ENCODE measurements at regions not wholly inside any gene's neighbourhood (a gene's known extent, or its start where the extent isn't known, plus 50 kb on each side); places are given as distances from the start of the nearest gene placed in this dataset.

DNA sequence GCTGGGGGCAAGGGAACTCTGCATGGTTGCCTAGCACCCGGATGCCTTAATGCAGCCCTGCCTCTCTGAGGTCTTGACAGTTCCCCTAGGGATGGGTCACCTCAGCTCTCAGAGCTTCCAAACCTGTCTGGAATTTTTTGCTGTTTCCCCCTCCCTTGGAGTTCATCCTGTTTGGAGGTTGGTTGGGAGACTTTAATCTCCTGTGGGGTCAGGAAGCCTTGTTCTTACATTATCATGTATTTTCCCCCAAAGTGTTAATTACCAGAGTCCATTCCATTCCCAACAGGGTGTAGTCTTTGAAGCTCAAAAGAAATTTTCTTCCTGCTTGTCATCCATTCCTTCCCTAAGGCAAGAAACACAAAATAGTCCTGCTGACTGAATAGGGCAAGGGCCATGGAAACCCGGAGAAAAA lies 150.3 kb upstream of the SPRY4 start:
- no peak for DNase-seq (ENCODE audit: low read depth, low spot score)

DNA sequence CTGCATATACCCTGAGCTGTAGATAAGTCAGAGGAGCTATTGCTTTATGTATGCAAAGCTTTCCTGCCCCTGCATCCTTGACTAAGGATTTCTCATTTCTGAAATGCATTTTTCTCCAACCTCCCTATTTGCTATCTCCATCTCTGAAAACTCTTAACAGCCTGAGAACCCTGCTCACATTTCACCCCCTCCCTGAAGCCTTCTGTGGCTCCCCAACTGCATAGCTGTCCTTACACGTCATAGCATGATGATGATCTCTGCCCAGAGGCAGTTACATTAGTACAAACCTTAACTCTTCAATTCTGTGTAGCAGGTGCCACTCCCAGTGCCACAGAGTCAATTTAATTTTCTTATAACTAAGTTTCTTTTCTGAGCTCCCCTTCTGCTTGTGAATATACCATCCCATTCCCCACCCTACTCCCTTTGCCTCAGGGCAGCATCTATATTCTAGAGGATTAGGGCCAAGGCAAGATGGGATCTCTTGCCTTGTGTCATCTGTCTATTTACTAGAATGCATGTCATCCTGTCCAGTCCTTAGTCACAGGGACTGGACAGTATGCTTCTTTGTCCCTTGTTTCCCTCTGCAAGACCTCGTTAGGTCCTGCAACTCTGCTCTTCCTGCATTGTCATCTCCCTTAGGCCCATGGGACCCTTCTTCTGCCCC lies 149.7 kb upstream of the SPRY4 start:
- DNase-seq (ENCODE audit: low read depth, low spot score) = no peak

DNA sequence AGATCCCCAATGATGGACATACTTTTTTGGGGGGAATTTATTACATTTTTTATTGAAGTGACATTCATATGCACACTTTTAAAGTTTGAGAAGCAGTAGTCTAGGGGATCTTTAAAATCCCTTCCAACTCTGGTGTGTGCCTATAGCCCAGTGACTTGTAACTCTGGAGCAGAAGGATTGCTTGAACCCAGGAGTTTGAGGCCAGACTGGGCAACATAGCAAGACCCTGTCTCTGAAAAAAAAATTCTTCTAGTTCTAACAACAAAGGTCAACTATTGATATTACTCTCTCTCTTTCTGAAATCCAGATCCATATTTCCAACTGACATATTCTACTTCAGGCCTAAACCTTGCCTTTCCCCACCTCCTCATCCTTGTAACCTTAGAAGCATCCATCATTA lies 148.2 kb upstream of the SPRY4 start:
- DNase-seq (ENCODE audit: low read depth, low spot score) = no peak

DNA sequence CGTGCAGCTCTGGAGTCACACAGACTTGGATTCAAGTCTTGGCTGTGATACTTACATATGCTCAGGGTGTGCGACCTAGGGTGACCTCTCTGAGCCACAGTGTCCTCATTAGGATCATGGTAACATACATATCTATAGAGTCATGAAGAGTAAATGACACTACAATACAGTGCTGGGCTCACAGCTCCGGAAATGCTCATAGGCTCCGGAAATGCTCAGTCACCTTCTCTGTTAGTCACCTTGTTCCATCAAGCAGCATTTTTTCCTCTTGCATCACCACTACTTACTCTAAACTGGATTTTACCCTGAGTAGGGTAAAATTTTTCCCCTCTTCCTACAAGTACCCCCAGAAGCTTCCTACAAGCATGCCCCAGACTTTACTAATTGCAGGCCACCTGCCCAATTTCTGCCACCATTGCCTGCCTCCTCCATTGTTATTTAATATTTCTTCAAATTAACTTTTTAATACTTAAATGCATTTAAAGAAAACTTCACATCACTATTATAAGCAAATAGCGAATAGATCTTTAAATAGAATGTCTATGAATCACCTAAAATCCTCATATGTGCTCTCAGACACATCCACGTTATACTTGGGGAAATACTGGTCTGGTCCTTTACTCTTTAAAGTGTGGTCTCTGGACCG lies 147.6 kb upstream of the SPRY4 start:
- peak; percentile 66 for DNase-seq (ENCODE audit: low read depth, low spot score)

DNA sequence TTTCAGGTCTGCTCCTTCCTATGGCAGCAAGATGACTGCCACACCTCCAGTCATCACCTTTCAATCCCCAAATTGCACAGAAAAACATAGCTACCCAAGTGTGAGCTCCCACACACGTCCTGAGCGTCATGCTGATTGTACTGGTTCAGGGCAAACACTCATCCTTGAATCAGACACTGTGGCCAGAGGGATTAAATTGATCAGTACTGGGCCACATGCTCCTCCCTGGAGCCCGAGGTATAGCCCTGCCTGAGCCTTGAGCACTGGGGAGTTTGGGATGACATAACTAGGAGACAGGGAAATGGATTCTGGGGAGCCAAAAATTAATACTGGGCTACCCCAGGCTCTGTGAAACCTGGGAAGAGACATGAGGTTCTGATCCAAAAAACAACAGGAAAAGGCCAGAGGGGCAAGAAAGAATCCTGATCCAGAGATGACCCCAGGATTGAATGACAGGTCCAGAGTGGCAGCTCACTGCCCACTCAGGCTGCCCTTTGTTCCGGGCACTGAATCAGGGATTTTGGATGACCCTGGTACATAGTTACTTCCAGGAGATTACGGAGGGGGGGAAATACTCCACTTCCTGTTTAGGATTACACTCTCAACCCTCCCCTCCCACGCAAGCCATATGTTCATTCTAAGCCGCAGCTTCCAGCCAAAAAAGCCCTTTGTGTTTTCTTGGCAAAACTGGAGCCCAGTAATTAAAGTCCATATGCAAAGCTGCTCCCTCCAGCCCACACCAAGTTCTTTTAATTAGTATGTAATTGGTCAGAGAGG lies 141.6 kb upstream of the SPRY4 start:
- DNase-seq (ENCODE audit: low read depth, low spot score) = no peak

GRCh38 chr5:142465476-142465875 lies 140.7 kb upstream of the SPRY4 start:
- DNase-seq (ENCODE audit: low read depth, low spot score) = no peak

- DNase-seq (ENCODE audit: low read depth, low spot score) = no peak
These were observed 139.1 kb upstream of the SPRY4 start for GRCh38 chr5:142463904-142464303.

DNA sequence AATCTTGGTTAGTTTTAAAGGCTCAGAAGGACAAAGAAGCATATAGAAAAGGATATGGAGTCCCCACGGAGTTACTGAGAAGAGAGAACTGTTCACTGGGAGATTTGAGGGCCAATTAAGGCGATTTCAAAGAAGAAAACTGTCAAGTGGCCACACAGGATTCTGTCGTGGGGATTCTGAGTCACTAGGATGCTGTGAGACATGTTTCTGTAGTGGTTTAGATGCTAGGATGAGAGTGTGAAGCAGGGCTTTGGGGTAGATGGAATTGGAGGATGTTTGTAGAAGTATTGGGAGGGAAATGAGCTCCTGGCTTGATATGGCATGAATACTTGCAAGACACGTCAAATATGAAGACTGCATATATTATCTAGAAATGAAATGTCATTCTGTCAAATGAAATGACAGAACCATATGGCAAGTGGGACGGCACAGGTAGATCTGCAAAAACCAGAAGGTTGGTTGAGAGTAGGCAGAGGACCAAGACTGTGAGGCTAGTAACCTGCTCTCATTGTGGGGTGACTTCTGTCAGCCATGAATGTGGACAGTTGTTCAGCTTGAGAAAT lies 136.3 kb upstream of the SPRY4 start:
- DNase-seq (ENCODE audit: low read depth, low spot score) = peak; percentile 36

- no peak for DNase-seq (ENCODE audit: low read depth, low spot score)
These were observed 134.4 kb upstream of the SPRY4 start for GRCh38 chr5:142459209-142459608.

DNA sequence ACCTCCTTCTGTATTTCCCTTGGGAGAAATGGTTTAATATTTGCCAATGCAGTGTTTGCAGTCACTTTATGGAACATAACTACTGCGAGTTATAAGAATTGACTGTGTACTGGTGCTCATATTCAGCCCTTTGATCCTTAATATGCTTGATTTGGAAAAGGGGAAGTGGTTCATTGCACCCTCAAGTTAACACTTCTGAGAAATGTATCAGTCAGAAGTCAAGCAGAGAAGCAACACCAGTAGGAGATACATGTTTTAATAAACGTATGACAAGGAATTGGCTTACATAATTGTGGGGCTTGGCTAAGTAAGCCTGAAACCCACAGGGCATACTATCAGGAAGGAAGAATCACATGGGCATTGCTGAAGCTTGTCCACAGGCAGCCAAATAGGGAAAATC lies 131.0 kb upstream of the SPRY4 start:
- DNase-seq (ENCODE audit: low read depth, low spot score) = no peak

DNA sequence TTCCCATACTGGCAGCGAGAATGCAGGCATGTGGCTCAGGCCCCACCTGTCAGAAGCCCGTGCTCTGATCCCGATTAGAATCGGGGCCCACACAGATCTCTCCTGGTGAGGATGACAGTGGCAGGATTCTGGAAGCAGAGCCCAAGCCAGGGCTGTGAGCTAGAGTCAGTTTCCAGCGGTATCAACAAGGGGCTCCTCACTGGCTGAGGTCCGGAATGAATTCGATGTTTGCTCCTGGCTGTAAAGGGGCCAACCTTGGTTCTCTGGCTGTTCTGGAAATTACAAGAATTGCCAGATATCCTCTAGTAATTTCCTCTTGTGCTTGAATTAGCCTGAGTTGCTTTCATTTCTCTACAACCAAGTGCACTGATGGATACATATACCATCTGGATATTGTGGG lies 129.1 kb upstream of the SPRY4 start:
- no peak for DNase-seq (ENCODE audit: low read depth, low spot score)

DNA sequence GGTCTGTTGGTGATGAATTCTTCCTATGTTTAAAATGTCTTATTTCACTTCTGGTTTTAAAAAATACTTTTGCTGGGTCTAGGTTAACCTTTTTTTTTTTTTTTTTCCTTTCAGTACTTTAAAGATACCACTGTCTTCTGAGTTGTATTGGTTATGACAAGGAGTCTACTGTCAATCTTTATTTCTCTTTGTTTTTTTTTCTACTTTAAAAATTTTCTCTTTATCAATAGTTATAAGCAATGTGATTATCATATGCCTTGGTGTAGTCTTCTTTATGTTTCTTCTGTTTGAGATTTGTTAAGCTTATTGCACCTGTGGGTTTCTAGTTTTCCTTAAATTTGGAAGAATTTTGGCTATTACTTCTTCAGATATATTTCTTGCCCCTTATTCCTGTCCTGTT lies 125.6 kb upstream of the SPRY4 start:
- DNase-seq (ENCODE audit: low read depth, low spot score) = no peak

GRCh38 chr5:142447887-142448286 lies 123.1 kb upstream of the SPRY4 start:
- DNase-seq (ENCODE audit: low read depth, low spot score) = no peak

GRCh38 chr5:142446960-142447279 lies 122.1 kb upstream of the SPRY4 start:
- DNase-seq (ENCODE audit: low read depth, low spot score) = no peak

- peak; percentile 81 for DNase-seq (ENCODE audit: low read depth, low spot score)
These were observed 121.5 kb upstream of the SPRY4 start for GRCh38 chr5:142446131-142446959.

- no peak for DNase-seq (ENCODE audit: low read depth, low spot score)
These were observed 120.4 kb upstream of the SPRY4 start for GRCh38 chr5:142445266-142445665.

- no peak for DNase-seq (ENCODE audit: low read depth, low spot score)
These were observed 116.8 kb upstream of the SPRY4 start for GRCh38 chr5:142441616-142442015.

DNA sequence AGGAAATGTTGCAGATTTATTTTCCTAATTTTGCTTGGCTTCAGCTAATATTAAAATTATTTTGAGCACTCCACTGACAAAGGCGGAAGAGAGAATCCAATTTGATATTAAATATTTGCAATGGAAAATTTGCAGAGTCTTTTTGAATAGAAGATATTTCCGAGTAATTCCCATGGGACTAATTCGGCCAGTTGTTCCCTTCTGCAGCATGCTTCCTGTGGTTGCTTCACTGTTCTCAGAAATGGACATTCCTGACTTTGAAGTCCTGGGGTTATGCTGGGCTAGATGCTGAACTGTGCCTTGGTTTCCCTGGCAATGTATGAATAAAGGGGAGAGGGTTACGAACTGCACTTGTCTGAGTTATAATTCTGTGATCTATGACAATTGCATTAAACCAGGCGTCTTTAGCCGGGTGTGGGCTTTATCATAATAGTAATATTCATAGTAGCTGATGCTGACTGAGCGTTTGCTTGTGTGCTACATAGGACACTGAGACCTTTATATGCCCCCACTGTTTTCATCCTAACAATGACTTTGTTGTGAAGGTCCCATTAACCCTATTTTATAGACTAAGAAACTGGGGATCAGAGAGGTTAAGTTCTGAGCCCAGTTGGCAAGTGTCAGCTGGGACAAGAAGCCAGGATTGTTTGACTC lies 114.5 kb upstream of the SPRY4 start:
- DNase-seq (ENCODE audit: low read depth, low spot score) = no peak

- no peak for DNase-seq (ENCODE audit: low read depth, low spot score)
These were observed 113.8 kb upstream of the SPRY4 start for GRCh38 chr5:142438573-142438972.

DNA sequence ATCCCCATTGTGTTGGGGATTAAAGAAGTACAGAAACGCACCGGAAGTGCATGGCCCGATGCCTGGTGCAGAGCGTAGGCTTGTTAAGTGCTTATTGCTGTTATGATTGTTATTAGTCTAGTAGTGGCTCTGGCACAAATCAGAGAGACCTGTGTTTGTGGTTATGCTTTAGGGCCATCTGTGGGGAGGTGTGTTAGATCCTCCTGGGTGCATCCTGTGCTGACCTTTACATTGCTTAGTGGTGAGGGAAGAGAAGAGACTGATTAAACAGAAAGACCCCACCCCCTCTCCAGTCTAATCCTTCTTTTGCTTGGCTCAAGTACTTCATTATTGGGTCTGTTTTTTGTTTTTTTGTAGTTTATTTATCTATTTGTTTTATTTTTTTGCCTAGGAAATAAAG lies 112.7 kb upstream of the SPRY4 start:
- no peak for DNase-seq (ENCODE audit: low read depth, low spot score)

GRCh38 chr5:142435410-142436115 lies 110.7 kb upstream of the SPRY4 start:
- no peak for DNase-seq (ENCODE audit: low read depth, low spot score)
